HEK293T (cell line): ENCODE measurements at regions not wholly inside any gene's neighbourhood (a gene's known extent, or its start where the extent isn't known, plus 50 kb on each side); places are given as distances from the start of the nearest gene placed in this dataset.
A peak's percentile ranks its signal among the peaks of the same experiment; 100 is the strongest.

ENCODE experiments used
- CTCF ChIA-PET: fragments of 350-600 bp; formaldehyde crosslinking; extraction: SDS; loops from one replicate; lab custom pipeline; 2021; ENCODE audit warnings: antibody characterized with exemption, inconsistent platforms; lab: Yijun Ruan, JAX
- POLR2A ChIA-PET: fragments of 350-600 bp; formaldehyde crosslinking; extraction: SDS; loops from one replicate; lab custom pipeline; 2020; ENCODE audit warnings: antibody characterized with exemption, inconsistent platforms; lab: Yijun Ruan, JAX
- DNase-seq: peaks from one replicate; pipeline ENCODE4 v3.0.0; 2012; ENCODE audit warnings: mixed read lengths; ENCODE audit errors: extremely low spot score
- ARNT ChIP-seq: fragments of 450-650 bp; IDR thresholded peaks from 2 replicates; pipeline ENCODE4 v1.6.1; 2017; ENCODE audit warnings: mild to moderate bottlenecking
- BHLHE40 ChIP-seq: fragments of 450-650 bp; IDR thresholded peaks from 2 replicates; pipeline ENCODE4 v1.6.1; 2016; ENCODE audit warnings: mild to moderate bottlenecking, moderate library complexity, borderline replicate concordance
- CTBP1 ChIP-seq: fragments of 450-650 bp; IDR thresholded peaks from 2 replicates; pipeline ENCODE4 v1.6.1; 2016; ENCODE audit warnings: borderline replicate concordance
- ELF4 ChIP-seq: fragments of 450-650 bp; IDR thresholded peaks from 2 replicates; pipeline ENCODE4 v1.6.1; 2017; ENCODE audit warnings: antibody characterized with exemption
- FOXA1 ChIP-seq: fragments of 450-650 bp; IDR thresholded peaks from 2 replicates; pipeline ENCODE4 v1.6.1; 2016; ENCODE audit warnings: mild to moderate bottlenecking
- FOXK2 ChIP-seq: fragments of 450-650 bp; IDR thresholded peaks from 2 replicates; pipeline ENCODE4 v1.6.1; 2016; ENCODE audit warnings: mild to moderate bottlenecking
- FOXM1 ChIP-seq: fragments of 450-650 bp; IDR thresholded peaks from 2 replicates; pipeline ENCODE4 v1.6.1; 2017; ENCODE audit warnings: mild to moderate bottlenecking, borderline replicate concordance
- HDGF ChIP-seq: fragments of 450-650 bp; IDR thresholded peaks from 2 replicates; pipeline ENCODE4 v1.6.1; 2017; ENCODE audit warnings: antibody characterized with exemption, borderline replicate concordance
- L3MBTL2 ChIP-seq: fragments of 450-650 bp; conservative IDR thresholded peaks from 2 replicates; pipeline ENCODE4 v1.6.1; 2016; ENCODE audit warnings: mild to moderate bottlenecking
- LEF1 ChIP-seq: fragments of 450-650 bp; IDR thresholded peaks from 2 replicates; pipeline ENCODE4 v1.6.1; 2017; ENCODE audit warnings: mild to moderate bottlenecking, borderline replicate concordance
- NFRKB ChIP-seq: fragments of 450-650 bp; IDR thresholded peaks from 2 replicates; pipeline ENCODE4 v1.6.1; 2016; ENCODE audit warnings: mild to moderate bottlenecking, moderate library complexity
- SP1 ChIP-seq: fragments of 450-650 bp; IDR thresholded peaks from 2 replicates; pipeline ENCODE4 v1.6.1; 2017
- SUZ12 ChIP-seq: fragments of 450-650 bp; IDR thresholded peaks from 2 replicates; pipeline ENCODE4 v1.6.1; 2016; ENCODE audit warnings: mild to moderate bottlenecking
- TARDBP ChIP-seq: fragments of 450-650 bp; IDR thresholded peaks from 2 replicates; pipeline ENCODE4 v1.6.1; 2016
- ZNF384 ChIP-seq: fragments of 450-650 bp; IDR thresholded peaks from 2 replicates; pipeline ENCODE4 v1.6.1; 2016
- TF ChIP-seq, protein P1 (sequence below): fragments of 450-650 bp; IDR thresholded peaks from 2 replicates; pipeline ENCODE4 v1.6.1; 2016

- TF ChIP-seq ZNF384 (no peak), ELF4 (no peak), LEF1 (no peak), SUZ12 (no peak), TARDBP (no peak), CTBP1 (no peak), SP1 (no peak), FOXM1 (no peak), NFRKB (no peak), FOXK2 (no peak)
- POLR2A ChIA-PET = interaction anchor here (1.1 kb wide), 1 partner anchor 405 kb away, joined by 7 read pairs; the partner anchor contains the start of genes BRCA2 and ZAR1L
- CTCF ChIA-PET = interaction anchor here (0.5 to 1.9 kb wide), 26 partner anchors 9 to 1969 kb away, joined by 3 to 11 read pairs (median 4); partner anchors contain the start of genes BRCA2 and FRY
Measured at GRCh38 chr13:31909864-31910551, 121.6 kb upstream of the FRY start.

GRCh38 chr13:31910633-31911032, 120.9 kb upstream of the FRY start:
- CTCF ChIA-PET = interaction anchor here (0.7 to 1.9 kb wide), 12 partner anchors 8 to 670 kb away, joined by 3 to 11 read pairs (median 4); partner anchors contain the start of genes BRCA2 and FRY
- TF ChIP-seq CTBP1 (no peak), SUZ12 (no peak), ZNF384 (no peak), LEF1 (no peak), BHLHE40 (no peak), ELF4 (no peak), NFRKB (no peak), L3MBTL2 (no peak), FOXK2 (no peak), SP1 (no peak), FOXM1 (no peak), FOXA1 (no peak), HDGF (no peak), TARDBP (no peak), ARNT (no peak)
- TF ChIP-seq, protein P1, sequence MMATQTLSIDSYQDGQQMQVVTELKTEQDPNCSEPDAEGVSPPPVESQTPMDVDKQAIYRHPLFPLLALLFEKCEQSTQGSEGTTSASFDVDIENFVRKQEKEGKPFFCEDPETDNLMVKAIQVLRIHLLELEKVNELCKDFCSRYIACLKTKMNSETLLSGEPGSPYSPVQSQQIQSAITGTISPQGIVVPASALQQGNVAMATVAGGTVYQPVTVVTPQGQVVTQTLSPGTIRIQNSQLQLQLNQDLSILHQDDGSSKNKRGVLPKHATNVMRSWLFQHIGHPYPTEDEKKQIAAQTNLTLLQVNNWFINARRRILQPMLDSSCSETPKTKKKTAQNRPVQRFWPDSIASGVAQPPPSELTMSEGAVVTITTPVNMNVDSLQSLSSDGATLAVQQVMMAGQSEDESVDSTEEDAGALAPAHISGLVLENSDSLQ = no peak
- DNase-seq = no peak
- POLR2A ChIA-PET = interaction anchor here (1.1 kb wide), 1 partner anchor 404 kb away, joined by 7 read pairs; the partner anchor contains the start of genes BRCA2 and ZAR1L

More at GRCh38 chr13:31909864-31910551, 121.6 kb upstream of the FRY start:
- peak; percentile 33 for DNase-seq

GRCh38 chr13:31912647-31913401, 118.8 kb upstream of the FRY start:
- ChIA-PET POLR2A (interaction anchor here (1.5 kb wide), 1 partner anchor 402 kb away, joined by 4 read pairs; the partner anchor contains the start of genes BRCA2 and ZAR1L), CTCF (no interaction called here)
- DNase-seq = no peak
- TF ChIP-seq FOXK2 (no peak), SUZ12 (no peak), FOXA1 (no peak), BHLHE40 (no peak), SP1 (no peak), LEF1 (no peak), HDGF (no peak), CTBP1 (no peak), ZNF384 (no peak), ELF4 (no peak), FOXM1 (no peak), NFRKB (no peak), L3MBTL2 (no peak)
- TF ChIP-seq, protein P1 = no peak

DNA sequence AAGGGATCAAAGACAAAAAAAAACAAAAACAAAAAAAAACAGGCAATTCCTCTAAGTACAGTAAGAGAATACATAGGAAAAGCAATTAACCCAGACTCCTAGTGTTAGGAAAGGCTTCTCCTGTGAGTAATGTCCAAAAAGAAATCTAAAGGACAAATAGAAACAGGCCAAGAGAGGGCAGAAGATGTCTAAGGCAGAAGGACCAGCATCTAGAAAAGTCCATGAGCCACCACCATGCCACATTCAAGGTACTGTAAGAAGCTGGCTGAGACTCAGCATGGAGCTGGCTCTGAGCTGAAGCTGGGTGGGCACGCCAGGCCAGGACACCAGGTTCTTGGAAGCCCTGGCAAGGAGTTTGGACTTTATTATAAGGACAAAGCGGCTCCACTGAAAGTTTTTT, 118.1 kb upstream of the FRY start:
- DNase-seq = no peak
- ChIA-PET CTCF (no interaction called here), POLR2A (interaction anchor here (1.5 kb wide), 1 partner anchor 402 kb away, joined by 4 read pairs; the partner anchor contains the start of genes BRCA2 and ZAR1L)
- TF ChIP-seq FOXK2 (no peak), HDGF (no peak), FOXA1 (no peak)

- ChIA-PET POLR2A (no interaction called here), CTCF (interaction anchor here (0.6 kb wide), 1 partner anchor 94 kb away, joined by 3 read pairs; no protein-coding TSS in a partner anchor)
- DNase-seq = no peak
- no peak for TF ChIP-seq FOXK2
- no peak for TF ChIP-seq NFRKB
- no peak for TF ChIP-seq FOXM1
- no peak for TF ChIP-seq BHLHE40
- TF ChIP-seq, protein P1 = no peak
- no peak for TF ChIP-seq LEF1
- no peak for TF ChIP-seq ARNT
- no peak for TF ChIP-seq ZNF384
- no peak for TF ChIP-seq FOXA1
- no peak for TF ChIP-seq CTBP1
- TF ChIP-seq ELF4 = no peak
- TF ChIP-seq L3MBTL2 = no peak
- no peak for TF ChIP-seq HDGF
- TF ChIP-seq TARDBP = no peak
- TF ChIP-seq SUZ12 = no peak
- no peak for TF ChIP-seq SP1
Measured at GRCh38 chr13:31914843-31915242, 116.7 kb upstream of the FRY start.
